Left ventricle myocardium inferior (tissue), 1 donor: ENCODE measurements at regions not wholly inside any gene's neighbourhood (a gene's known extent, or its start where the extent isn't known, plus 50 kb on each side); places are given as distances from the start of the nearest gene placed in this dataset.

Source experiments
- DNase-seq: peaks from one replicate; pipeline ENCODE4 v3.0.0-alpha.2; 2020
- H3K27ac ChIP-seq: fragments of 200-600 bp; replicated peaks from 2 replicates; pipeline ENCODE4 v1.8.0; 2021
- H3K27me3 ChIP-seq: fragments of 200-600 bp; 2 replicates; pipeline ENCODE4 v1.8.0; 2021; ENCODE audit warnings: low read depth
- H3K36me3 ChIP-seq: fragments of 200-600 bp; 2 replicates; pipeline ENCODE4 v1.8.0; 2021
- H3K4me1 ChIP-seq: fragments of 200-600 bp; 2 replicates; pipeline ENCODE4 v1.8.0; 2021
- H3K4me3 ChIP-seq: fragments of 200-600 bp; 2 replicates; pipeline ENCODE4 v1.8.0; 2021; ENCODE audit warnings: mild to moderate bottlenecking, moderate library complexity
- H3K9me3 ChIP-seq: fragments of 200-600 bp; replicated peaks from 2 replicates; pipeline ENCODE4 v1.8.0; 2021
- intact Hi-C: fragments of 100-400 bp; cut with micrococcal nuclease; formaldehyde crosslinking; loops from one replicate; pipeline ENCODE4 v1.11.0; 2022
- TF ChIP-seq, protein P1 (sequence below): fragments of 200-600 bp; IDR thresholded peaks from 2 replicates; pipeline ENCODE4 v1.8.0; 2021; ENCODE audit warnings: antibody characterized with exemption, mild to moderate bottlenecking, borderline replicate concordance
- donor health status: DM: no; HTN: yes; CAD: no; lungs with severe emphysema.

DNA sequence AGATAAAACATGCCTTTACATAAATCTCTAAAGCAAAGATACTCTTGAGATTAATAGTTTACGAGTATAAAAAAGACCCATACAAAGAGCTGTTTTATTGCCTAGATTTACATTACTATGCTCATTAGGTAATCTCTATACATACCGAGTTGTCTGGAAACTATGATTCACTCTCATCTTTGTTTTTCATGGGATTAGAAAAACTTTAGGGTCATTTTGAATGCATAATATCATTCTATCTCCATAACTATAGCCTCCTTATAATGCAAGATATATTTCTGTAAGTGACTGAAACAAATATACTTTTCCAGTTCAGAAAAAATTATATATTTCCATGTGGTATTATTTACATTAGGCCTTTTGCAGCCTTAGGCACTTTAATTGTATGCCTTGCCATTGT lies 1088.7 kb upstream of the ARRDC3 start:
- Histone ChIP-seq H3K9me3 (peaks cover 23% of the 10 kb centered on the region), H3K4me3 (no peak overlapping the region), H3K27me3 (no peaks in the 10 kb centered on the region), H3K27ac (no peak overlapping the region), H3K4me1 (no peaks in the 10 kb centered on the region), H3K36me3 (no peaks in the 10 kb centered on the region)
- no peak for DNase-seq
- intact Hi-C loops = no loop called here
- TF ChIP-seq, protein P1, sequence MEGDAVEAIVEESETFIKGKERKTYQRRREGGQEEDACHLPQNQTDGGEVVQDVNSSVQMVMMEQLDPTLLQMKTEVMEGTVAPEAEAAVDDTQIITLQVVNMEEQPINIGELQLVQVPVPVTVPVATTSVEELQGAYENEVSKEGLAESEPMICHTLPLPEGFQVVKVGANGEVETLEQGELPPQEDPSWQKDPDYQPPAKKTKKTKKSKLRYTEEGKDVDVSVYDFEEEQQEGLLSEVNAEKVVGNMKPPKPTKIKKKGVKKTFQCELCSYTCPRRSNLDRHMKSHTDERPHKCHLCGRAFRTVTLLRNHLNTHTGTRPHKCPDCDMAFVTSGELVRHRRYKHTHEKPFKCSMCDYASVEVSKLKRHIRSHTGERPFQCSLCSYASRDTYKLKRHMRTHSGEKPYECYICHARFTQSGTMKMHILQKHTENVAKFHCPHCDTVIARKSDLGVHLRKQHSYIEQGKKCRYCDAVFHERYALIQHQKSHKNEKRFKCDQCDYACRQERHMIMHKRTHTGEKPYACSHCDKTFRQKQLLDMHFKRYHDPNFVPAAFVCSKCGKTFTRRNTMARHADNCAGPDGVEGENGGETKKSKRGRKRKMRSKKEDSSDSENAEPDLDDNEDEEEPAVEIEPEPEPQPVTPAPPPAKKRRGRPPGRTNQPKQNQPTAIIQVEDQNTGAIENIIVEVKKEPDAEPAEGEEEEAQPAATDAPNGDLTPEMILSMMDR = no peak

DNA sequence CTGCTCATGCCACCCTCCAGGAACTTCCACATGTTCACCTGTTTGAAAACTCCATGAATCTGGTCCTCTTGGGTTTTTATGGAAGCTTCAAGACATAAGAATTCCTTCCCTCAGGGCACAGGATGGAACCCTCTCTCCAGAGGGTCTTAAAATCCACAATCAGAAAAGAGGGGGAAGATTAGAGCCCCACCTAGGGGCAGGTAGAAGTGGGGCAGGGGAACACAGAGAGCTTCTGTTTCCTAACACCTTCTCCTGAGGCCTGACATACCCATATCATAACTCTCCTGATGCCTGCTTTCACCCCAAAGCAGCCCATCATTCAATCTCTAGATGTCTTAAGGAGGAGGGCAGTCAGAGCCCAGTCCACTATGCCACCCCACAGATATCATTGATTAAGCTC lies 1087.7 kb upstream of the ARRDC3 start:
- peaks cover 23% of the 10 kb centered on the region for H3K9me3 ChIP-seq
- no peak for DNase-seq
- no peaks in the 10 kb centered on the region for H3K27me3 ChIP-seq
- TF ChIP-seq, protein P1 = no peak
- H3K27ac ChIP-seq = no peak overlapping the region
- intact Hi-C loops = no loop called here
- H3K36me3 ChIP-seq = no peaks in the 10 kb centered on the region
- H3K4me3 ChIP-seq = no peak overlapping the region
- no peaks in the 10 kb centered on the region for H3K4me1 ChIP-seq

DNA sequence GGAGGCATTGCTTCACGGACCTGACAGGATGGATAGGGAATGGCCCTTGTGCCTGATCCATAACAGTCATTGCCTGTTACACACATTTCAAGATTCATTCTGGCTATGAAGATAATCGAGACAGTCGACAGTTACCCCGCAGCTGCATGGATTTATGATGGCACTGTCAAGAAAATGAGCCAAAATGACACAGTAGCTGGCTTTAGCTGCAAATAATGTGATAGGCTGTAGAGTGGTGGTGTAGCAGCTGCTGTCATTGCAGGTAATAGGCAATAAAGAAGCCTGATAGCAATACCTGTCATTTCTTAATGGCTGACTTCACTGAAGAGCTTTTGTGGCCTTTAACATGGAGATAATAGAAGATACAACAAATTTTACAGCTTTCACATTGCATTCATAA lies 1085.2 kb upstream of the ARRDC3 start:
- H3K4me1 ChIP-seq = no peaks in the 10 kb centered on the region
- no peak overlapping the region for H3K4me3 ChIP-seq
- H3K27me3 ChIP-seq = no peaks in the 10 kb centered on the region
- no peak for DNase-seq
- no peaks in the 10 kb centered on the region for H3K36me3 ChIP-seq
- TF ChIP-seq, protein P1 = no peak
- intact Hi-C loops = no loop called here
- peaks cover 11% of the 10 kb centered on the region for H3K9me3 ChIP-seq
- H3K27ac ChIP-seq = no peak overlapping the region

DNA sequence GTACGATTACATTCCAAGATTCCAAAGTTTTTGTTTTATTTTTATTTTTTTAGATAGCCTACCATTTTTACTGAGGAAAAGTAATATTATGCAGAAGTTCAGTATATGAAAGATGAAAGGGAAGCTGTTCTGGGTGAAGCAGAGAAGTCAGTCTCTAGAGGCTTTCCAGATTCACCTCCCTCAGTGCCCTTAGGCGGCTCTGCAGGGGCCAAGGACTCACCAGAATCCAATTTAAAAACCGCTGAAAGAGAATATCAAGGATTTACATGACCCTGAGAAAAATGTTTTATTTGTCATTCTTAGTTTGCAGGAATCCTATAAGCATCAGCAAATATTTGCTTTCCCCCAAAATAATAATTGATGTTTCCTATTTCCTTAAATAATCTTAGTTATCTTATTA lies 1084.6 kb upstream of the ARRDC3 start:
- Histone ChIP-seq H3K9me3 (peaks cover 5% of the 10 kb centered on the region), H3K4me3 (no peak overlapping the region), H3K4me1 (no peaks in the 10 kb centered on the region), H3K27ac (no peak overlapping the region), H3K36me3 (no peaks in the 10 kb centered on the region), H3K27me3 (no peaks in the 10 kb centered on the region)
- TF ChIP-seq, protein P1 = no peak
- no peak for DNase-seq
- intact Hi-C loops = no loop called here

DNA sequence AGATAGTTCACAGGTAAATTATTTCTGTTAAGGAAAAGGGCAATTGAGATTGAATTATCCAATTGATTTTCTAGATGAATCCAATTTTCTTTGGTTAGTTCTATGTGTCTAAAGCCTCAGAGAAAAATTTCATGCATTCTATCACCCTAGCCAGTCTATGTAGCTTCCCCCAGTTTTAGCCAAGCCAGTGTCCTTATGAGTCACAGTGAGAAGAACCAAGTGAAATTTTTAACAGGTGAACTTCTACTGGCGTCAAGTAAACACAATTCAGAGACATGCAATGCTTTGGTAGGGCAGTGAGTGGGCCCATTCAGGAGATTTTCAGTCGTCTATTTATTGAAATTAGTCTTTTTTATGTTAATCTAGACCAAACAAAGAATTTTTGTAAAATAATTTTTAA lies 1077.4 kb upstream of the ARRDC3 start:
- TF ChIP-seq, protein P1 = no peak

DNA sequence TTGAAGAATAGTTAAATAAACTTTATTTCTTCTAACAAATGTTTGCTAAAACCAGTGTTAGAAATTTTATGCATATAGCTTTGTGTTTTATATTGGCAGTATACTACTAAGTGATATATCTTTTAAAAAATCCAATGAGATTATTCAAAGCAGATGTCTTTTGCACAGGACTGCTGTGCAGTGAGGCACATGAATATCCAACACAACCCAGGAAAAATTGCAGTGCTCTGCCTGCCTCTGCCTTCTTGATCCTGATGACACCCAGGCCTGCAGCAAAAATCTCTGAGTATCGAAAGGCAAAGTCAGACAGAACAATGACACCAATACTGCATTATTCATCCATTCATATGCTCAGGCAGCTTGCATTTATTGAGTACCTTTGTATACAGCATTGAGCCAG lies 1076.5 kb upstream of the ARRDC3 start:
- no peaks in the 10 kb centered on the region for H3K36me3 ChIP-seq
- no peak for DNase-seq
- intact Hi-C loops = no loop called here
- no peaks in the 10 kb centered on the region for H3K4me1 ChIP-seq
- no peaks in the 10 kb centered on the region for H3K9me3 ChIP-seq
- H3K27me3 ChIP-seq = no peaks in the 10 kb centered on the region
- no peak overlapping the region for H3K27ac ChIP-seq
- no peak overlapping the region for H3K4me3 ChIP-seq
- TF ChIP-seq, protein P1 = no peak

More for the DNA sequence above, 1077.4 kb upstream of the ARRDC3 start:
- Histone ChIP-seq H3K27ac (no peak overlapping the region), H3K9me3 (no peaks in the 10 kb centered on the region), H3K4me1 (no peaks in the 10 kb centered on the region), H3K27me3 (no peaks in the 10 kb centered on the region), H3K4me3 (no peak overlapping the region), H3K36me3 (no peaks in the 10 kb centered on the region)
- intact Hi-C loops = no loop called here
- no peak for DNase-seq
